ENCODE measurements at regions not wholly inside any gene's neighbourhood (a gene's known extent, or its start where the extent isn't known, plus 50 kb on each side); places are given as distances from the start of the nearest gene placed in this dataset.
"Not testable (repeated sequence)": the region's sequence is repeated elsewhere in the genome, so short reads cannot be mapped to it uniquely, and the experiment has no call there.

GRCh38 chr1:229931751-229932150, 135.3 kb upstream of the GALNT2 start:
- not testable (repeated sequence) for DNase-seq

- not testable (repeated sequence) for DNase-seq
Measured at GRCh38 chr1:229935157-229935556, 131.9 kb upstream of the GALNT2 start.

- DNase-seq, result no peak
Measured at GRCh38 chr1:229938551-229938950, 128.5 kb upstream of the GALNT2 start.

GRCh38 chr1:229940684-229941083, 126.4 kb upstream of the GALNT2 start:
- peak; percentile 96 for DNase-seq

GRCh38 chr1:229941160-229941559, 125.9 kb upstream of the GALNT2 start:
- no peak for DNase-seq

DNA sequence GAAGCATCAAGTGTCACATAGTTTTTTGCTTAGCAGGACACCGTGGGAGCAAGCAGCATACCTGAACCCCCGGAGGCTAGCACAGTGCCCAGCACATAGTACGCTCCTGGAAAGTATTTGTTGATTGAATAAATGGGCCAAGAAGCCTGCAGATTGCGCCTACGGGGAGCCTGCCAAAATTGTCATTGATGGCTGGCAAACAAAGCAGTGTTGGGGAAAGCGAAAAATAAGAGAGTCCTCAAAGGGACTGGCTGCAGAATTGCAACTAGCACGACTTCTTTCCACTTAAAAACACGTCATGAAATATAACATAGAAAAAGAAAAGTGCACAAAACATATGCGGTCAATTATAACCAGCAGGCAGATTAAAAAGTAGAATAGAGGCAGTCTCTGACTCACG, 125.2 kb upstream of the GALNT2 start:
- peak; percentile 39 for DNase-seq

DNA sequence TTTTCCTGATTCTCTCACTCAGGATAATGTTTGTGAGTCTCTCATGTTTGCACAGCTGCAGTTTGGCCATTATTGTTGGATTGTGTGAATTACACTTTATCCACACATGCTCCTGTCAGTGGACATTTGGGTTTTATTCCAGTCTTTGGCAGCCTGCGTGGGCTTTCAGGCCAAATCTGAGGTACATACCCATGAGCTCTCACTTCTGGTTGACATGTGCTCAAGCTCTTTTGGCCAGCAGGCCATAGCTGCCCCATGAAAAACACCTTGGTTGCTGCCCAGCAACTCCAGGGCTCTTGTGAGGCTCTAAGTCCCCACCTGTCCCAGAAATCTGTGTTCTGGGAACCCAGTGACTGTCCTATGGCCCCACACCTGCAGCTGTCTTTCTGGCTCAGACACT, 124.5 kb upstream of the GALNT2 start:
- DNase-seq, result no peak

DNA sequence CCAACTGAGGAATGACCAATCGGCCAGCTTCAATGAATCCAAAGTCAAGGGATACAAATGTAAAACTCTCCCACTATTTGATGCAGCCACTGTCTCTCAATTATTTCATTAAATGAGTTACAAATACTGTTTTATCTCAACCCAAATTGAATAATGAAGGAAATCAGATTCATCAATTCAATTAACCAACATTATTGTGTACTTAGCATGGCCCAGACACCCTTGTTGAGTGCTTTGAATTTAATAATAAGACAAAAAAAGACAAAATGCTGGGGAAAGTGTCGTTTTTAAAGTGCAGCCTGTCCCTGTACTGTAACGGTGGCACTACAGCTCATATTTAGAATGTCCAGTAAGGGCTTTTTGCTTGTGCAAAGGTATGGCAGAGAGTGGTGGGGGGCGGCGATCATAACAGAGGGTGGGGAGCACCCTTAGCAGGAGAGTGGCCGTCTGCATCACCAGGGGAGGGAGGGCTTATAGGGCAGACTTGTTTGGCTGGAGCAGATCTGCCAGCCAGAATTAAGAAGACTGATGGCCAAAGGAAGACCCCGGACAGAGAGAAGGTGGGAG, 123.8 kb upstream of the GALNT2 start:
- no peak for DNase-seq

GRCh38 chr1:229943988-229944743, 122.9 kb upstream of the GALNT2 start:
- no peak for DNase-seq

DNA sequence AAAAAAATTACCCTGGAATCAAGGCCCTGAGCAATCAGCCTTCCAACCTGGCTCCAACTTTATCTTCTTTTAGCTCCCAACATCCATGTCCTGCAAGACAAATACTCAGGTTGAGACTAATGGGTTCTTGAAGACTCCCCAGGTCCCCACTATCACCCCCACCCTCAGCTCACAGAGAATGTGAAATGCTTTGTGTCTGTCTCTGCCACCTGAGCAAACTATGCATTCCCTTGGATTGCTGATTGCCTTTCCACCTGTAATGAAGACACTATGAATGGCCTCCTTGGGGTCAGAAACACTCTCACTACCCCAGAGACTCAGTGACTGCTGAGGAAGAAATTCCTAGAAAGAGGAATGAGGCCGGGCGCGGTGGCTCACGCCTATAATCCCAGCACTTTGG, 121.2 kb upstream of the GALNT2 start:
- DNase-seq, result no peak

GRCh38 chr1:229947968-229948367, 119.1 kb upstream of the GALNT2 start:
- DNase-seq, result peak; percentile 78

GRCh38 chr1:229948438-229948837, 118.6 kb upstream of the GALNT2 start:
- no peak for DNase-seq

GRCh38 chr1:229949500-229949899, 117.5 kb upstream of the GALNT2 start:
- DNase-seq, result no peak

GRCh38 chr1:229950020-229950419, 117.0 kb upstream of the GALNT2 start:
- DNase-seq, result no peak

GRCh38 chr1:229950908-229951307, 116.1 kb upstream of the GALNT2 start:
- no peak for DNase-seq

GRCh38 chr1:229951856-229952534, 115.0 kb upstream of the GALNT2 start:
- no peak for DNase-seq

DNA sequence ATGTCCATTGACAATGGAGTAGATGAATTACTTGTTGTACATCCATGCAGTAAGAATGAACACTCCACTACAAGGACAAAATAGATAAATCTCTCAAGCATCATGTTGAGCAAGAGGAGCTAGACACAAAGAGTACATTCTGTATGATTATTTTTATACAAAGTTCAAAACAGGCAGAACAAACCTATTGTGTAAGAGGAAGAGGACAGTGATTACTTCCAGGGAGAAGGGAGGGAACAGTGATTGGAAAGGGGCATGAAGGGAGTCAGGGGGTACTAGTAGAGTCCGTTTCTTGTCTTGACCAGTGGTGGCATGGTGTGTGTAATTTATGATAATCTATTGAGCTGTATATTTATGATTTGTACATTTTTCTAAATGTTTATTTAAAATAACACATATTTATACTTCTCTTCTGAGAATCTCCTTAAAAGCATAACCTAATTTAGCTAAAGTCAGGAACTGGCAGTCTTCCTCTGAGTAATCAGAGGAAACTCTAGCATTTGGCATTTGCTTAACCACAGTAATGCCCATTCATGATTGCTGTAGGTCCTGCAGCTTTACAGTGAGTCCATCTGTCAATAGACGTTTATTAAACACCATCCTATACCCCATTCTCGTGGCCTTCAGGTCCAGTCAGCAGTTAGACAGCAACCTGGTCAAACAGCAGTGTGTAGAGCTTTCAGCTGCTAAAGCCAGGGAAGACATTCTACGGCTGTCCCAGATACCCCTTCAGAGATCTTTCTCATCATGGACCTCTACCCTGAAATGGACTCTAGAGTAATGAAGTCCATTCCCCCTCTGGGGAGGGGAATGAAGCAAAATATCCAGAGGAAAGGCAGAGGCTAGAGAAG, 114.1 kb upstream of the GALNT2 start:
- DNase-seq, result peak; percentile 44

DNA sequence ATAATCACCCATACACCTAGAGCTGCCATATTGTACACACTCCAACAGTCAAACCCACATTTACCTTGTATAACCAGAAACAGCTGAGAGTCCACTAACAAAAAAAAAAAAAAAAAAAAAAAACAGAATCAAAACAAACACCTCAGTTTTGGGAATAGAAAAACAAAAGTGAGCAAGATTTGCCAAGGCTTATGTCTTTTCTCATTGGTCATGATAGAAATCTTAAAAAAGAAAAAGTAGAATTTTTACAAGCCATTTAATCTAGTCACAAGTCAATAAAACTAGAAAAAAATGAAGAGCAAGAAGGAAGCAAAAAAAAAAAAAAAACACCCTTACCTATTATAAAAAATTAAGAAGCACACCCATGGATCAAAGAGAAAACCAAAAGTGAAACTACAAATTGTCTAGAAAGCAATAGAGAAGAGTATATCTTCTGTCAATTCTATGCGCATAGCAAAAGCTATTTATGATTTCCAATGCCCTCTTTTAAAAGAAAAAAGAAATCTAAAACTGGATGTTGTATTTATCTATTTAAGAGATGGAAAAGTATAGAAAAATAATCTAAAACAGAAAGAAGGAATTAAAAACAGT, 113.2 kb upstream of the GALNT2 start:
- no peak for DNase-seq

- DNase-seq, result no peak
Measured at GRCh38 chr1:229964281-229964680, 102.8 kb upstream of the GALNT2 start.

GRCh38 chr1:229970714-229971113, 96.3 kb upstream of the GALNT2 start:
- no peak for DNase-seq

DNA sequence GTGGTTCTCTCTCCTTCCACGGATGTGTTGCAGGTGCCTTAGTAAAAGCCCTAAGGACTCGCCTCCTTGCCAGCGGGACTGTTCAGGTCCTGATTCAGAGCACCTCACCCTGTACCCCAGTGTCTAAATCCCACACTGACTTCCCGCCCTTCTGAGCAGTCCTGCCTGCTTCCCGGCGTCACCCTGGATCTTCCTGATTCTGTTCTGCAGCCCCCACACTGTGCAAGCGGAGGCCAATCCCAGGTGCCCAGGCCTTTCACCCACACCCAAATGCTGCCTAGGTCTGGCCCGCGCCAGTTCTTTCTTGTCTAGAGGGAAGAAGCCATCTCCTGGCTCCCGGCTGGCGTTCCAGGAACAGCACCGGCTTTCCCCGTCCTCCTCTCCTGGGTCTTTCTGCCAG, 95.9 kb upstream of the GALNT2 start:
- DNase-seq, result no peak

DNA sequence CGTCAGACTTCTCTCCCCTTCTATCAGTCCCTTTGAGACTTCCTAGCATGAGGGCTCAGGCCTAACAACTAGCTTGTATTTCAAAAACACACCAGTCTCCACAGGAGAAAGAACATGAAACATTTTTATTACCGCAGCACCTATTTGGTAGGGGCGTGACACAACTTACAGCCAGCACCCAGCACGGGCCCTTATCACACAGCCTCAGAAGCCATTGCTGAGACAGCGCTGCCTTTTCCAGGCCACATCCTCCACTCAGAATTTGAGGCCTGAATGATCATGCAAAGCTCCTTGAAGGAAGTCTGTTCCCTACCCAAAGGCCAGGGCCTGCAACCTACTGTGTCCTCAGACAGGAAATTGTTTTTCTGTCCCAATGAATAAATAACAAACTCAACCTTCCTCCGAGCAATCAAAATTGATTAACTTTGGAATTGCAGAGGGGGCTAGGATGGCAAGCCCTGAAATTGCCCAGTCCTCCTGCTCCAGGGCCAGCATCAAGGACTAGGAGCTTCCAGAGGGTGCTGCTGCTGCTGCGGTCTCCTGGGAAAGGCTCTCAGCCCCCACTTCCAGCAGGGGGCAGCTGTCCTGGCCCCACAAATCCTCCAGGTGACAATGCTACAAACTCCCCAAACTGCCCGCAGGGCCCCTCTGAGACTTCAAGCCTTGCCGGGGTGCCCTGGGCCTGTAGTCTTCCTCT, 94.3 kb upstream of the GALNT2 start:
- no peak for DNase-seq

Measured in fibroblast of skin of scalp (primary cell).